ENCODE measurements at regions not wholly inside any gene's neighbourhood (a gene's known extent, or its start where the extent isn't known, plus 50 kb on each side); places are given as distances from the start of the nearest gene placed in this dataset.

GRCh38 chr2:13195270-13195669 is 478.5 kb downstream of the TRIB2 start:
- TF ChIP-seq CTCF (IDR thresholded peaks at IDR 0.05) (no peak), POLR2A (IDR thresholded peaks at IDR 0.05) (no peak)

Measured in vagina (tissue), 2 donors.